ENCODE measurements at regions not wholly inside any gene's neighbourhood (a gene's known extent, or its start where the extent isn't known, plus 50 kb on each side); places are given as distances from the start of the nearest gene placed in this dataset.

DNA sequence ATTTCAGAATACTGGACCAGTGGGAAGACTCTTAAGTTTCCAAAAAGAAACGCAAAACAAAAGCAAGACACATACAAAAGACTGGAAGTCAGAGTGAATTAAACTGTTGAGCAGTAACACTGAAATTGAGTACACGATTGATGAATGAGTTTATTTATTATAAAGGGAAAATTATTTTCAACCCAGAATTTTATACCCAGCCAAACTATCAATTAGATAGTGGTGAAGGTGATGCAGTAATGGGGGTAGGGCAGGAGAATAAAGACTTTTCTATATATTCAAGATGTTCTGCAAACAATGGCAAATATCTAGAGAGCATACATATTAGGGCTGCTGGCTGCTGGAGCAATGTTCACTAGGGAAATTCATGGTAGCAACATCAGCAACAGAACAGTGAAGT is 143.7 kb upstream of the NPVF start:
- TF ChIP-seq, protein P1, sequence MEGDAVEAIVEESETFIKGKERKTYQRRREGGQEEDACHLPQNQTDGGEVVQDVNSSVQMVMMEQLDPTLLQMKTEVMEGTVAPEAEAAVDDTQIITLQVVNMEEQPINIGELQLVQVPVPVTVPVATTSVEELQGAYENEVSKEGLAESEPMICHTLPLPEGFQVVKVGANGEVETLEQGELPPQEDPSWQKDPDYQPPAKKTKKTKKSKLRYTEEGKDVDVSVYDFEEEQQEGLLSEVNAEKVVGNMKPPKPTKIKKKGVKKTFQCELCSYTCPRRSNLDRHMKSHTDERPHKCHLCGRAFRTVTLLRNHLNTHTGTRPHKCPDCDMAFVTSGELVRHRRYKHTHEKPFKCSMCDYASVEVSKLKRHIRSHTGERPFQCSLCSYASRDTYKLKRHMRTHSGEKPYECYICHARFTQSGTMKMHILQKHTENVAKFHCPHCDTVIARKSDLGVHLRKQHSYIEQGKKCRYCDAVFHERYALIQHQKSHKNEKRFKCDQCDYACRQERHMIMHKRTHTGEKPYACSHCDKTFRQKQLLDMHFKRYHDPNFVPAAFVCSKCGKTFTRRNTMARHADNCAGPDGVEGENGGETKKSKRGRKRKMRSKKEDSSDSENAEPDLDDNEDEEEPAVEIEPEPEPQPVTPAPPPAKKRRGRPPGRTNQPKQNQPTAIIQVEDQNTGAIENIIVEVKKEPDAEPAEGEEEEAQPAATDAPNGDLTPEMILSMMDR (IDR thresholded peaks at IDR 0.05; ENCODE audit: borderline replicate concordance, control extremely low read depth, extremely low read depth, insufficient read depth, missing control alignments) = no peak
- in situ Hi-C loops (cut with MboI; ENCODE audit: low sequenced_read_pairs, unreplicated experiment) = no loop called here
- no peak for DNase-seq (ENCODE audit: low spot score)

DNA sequence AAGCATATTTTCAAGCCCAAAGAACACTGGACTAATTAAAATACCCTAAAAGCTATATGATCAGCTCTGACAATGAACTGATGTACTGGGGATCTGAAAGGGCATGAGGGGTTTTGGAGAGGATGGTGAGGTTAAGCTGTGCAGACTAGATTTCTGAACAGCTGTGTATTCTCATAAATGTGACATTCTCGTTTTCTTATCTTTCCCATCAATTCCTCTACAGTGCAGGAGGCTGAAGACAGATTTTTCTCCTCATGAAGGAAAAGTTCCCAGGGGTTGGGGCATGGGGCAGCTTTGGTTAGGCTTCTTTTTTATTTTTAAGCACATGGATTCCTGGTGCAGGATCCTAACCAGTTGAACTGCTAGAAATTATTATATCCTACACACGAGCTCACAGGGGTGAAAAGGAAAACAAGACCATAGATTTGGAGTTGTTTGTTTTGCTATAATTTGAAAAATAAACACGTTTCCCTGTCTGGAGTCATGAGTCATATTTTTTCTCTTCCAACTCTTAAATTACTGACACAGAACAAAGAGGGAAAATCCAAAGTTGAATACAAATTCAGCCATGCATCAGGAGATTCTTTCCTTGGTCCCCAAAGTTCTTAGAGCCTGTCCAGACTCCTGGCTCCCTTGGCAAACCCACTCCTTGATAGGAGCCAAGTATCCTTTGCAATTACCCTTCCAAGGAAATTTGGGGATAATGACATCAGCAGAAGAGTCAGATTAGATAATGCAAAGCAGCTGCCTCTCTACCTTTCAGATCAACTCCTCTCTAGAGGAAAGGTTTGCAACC is 147.7 kb upstream of the NPVF start:
- DNase-seq (ENCODE audit: low spot score) = no peak
- TF ChIP-seq, protein P1 (IDR thresholded peaks at IDR 0.05; ENCODE audit: borderline replicate concordance, control extremely low read depth, extremely low read depth, insufficient read depth, missing control alignments) = no peak
- in situ Hi-C loops (cut with MboI; ENCODE audit: low sequenced_read_pairs, unreplicated experiment) = loop anchor here (25.0 kb wide), 1 partner anchor 461 kb away; no protein-coding TSS in a partner anchor

DNA sequence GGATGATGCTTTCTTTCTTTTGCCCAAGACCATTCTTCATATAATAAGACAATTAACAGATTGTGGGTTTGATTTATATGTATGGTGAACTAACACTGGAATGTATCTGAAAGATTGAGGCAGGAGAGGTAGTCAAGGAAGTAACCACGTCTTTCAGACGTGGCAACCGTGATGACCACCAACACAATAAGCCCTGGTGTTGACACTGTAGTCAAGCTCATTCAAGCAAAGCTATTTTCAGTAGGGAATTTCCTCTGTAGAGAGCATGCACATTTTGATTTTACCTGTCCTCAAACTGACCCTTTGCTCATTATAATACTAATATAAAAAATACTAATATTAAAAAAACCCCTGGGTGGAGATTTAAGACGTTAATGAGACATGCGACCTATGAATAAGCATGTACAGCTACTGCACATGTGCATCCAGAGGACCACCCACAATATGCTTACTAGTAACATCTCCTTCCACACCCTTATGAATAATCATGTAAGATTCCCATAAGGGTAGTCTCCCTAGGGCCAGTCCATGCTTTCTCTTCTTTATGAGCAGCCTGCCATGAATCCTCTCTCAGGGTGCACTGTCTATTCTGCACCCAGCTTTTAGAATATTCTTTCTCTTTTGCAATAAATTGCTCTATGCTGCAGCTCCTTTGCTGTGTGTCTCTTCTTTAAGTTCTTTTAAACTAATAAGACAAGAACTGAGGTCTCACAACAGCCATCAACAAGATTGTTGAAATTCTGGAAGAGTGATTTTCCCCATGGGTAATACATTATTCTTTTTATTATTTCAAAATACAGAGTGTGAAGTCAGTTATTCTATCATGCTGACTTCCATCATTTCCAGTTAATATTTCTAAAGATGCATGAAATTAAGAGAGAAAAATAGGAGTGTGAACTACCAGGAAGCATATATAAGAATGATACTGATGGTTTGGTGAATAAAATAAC is 151.3 kb upstream of the NPVF start:
- no peak for DNase-seq (ENCODE audit: low spot score)
- in situ Hi-C loops (cut with MboI; ENCODE audit: low sequenced_read_pairs, unreplicated experiment) = loop anchor here (10.0 to 25.0 kb wide), 2 partner anchors 115 to 458 kb away; no protein-coding TSS in a partner anchor
- TF ChIP-seq, protein P1 (IDR thresholded peaks at IDR 0.05; ENCODE audit: borderline replicate concordance, control extremely low read depth, extremely low read depth, insufficient read depth, missing control alignments) = no peak

DNA sequence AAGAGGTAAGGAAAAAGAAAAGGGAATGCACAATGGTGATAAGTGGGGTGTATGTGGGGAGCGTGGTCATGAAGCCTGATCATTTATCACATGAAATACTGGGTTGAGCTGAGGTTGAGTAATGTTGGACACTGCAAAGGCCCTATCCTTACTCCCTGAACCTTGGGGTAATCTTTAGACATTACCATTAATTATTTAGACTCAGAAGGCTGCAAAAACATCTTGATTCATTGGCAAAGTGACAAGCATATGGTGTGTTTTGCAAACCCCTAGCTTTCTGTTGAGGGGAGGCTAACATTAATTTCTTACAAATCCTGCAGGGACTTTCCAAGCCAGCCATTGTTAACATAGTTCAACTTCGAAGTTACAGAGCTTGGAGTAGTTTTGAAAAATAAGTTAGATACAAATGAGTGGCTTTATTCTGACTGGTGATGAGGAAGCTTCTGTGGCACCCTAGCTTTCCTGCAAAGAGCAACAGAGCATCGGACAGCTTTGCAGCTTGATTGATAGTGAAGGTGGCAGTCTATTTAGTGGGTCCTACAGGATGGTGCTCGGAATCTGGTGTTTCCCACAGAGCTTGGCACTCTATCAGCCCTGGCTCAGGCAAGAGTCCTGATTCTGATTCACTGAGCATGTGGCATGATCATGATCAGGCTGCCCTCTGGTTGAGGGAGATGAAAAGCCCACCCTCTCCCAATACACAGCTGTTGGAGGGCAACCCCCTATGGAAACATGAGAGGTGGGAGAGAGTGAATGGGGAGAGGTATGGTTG is 153.7 kb upstream of the NPVF start:
- TF ChIP-seq, protein P1 (IDR thresholded peaks at IDR 0.05; ENCODE audit: borderline replicate concordance, control extremely low read depth, extremely low read depth, insufficient read depth, missing control alignments) = no peak
- in situ Hi-C loops (cut with MboI; ENCODE audit: low sequenced_read_pairs, unreplicated experiment) = loop anchor here (10.0 to 25.0 kb wide), 2 partner anchors 117 to 455 kb away; no protein-coding TSS in a partner anchor
- no peak for DNase-seq (ENCODE audit: low spot score)

DNA sequence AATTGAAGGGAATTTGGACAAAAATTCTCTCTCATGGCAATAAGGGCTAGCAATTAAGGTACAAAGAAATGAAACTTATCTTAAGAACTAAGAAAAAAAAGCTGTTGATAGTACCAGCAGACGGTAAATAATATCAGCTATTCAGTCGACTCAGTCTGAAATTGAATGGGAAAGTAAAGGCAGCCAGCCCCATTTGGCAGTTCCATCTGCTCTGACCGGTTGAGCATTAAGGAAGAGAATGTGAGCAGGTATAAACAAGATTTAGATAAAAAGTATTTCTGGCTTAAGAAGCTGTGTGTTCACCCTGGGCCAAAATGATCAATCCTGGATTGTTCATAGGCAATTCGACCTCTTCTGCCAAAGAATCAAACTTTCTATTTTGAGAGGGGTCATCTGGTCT is 154.6 kb upstream of the NPVF start:
- TF ChIP-seq, protein P1 (IDR thresholded peaks at IDR 0.05; ENCODE audit: borderline replicate concordance, control extremely low read depth, extremely low read depth, insufficient read depth, missing control alignments) = no peak
- no peak for DNase-seq (ENCODE audit: low spot score)
- in situ Hi-C loops (cut with MboI; ENCODE audit: low sequenced_read_pairs, unreplicated experiment) = loop anchor here (10.0 to 25.0 kb wide), 2 partner anchors 118 to 454 kb away; no protein-coding TSS in a partner anchor
